Fibroblast of upper back skin (primary cell): ENCODE measurements at regions not wholly inside any gene's neighbourhood (a gene's known extent, or its start where the extent isn't known, plus 50 kb on each side); places are given as distances from the start of the nearest gene placed in this dataset.
A peak's percentile ranks its signal among the peaks of the same experiment; 100 is the strongest.

ENCODE experiments used
- DNase-seq: peaks from one replicate; pipeline ENCODE4 v3.0.0-alpha.2; 2013

GRCh38 chr10:120387326-120387725, 69.7 kb upstream of the PLPP4 start:
- peak; percentile 88 for DNase-seq

- no peak for DNase-seq
These were observed 64.8 kb upstream of the PLPP4 start for GRCh38 chr10:120392245-120392644.

GRCh38 chr10:120392671-120393079, 64.4 kb upstream of the PLPP4 start:
- DNase-seq, result no peak

GRCh38 chr10:120394446-120394845, 62.6 kb upstream of the PLPP4 start:
- no peak for DNase-seq

GRCh38 chr10:120396228-120396627, 60.8 kb upstream of the PLPP4 start:
- DNase-seq, result no peak

- no peak for DNase-seq
These were observed 58.8 kb upstream of the PLPP4 start for GRCh38 chr10:120398180-120398579.

- DNase-seq, result peak; percentile 50
These were observed 56.4 kb upstream of the PLPP4 start for GRCh38 chr10:120400601-120401000.

- peak; percentile 49 for DNase-seq
These were observed 54.8 kb upstream of the PLPP4 start for GRCh38 chr10:120402147-120402766.

GRCh38 chr10:120403109-120403508, 53.9 kb upstream of the PLPP4 start:
- peak; percentile 40 for DNase-seq

GRCh38 chr10:120406376-120406775, 50.7 kb upstream of the PLPP4 start:
- no peak for DNase-seq
